BLaER1 (cell line): ENCODE measurements at regions not wholly inside any gene's neighbourhood (a gene's known extent, or its start where the extent isn't known, plus 50 kb on each side); places are given as distances from the start of the nearest gene placed in this dataset.
"Not testable (repeated sequence)": the region's sequence is repeated elsewhere in the genome, so short reads cannot be mapped to it uniquely, and the experiment has no call there.

Experiments
- H3K27ac ChIP-seq: shearing (Covaris generic); formaldehyde crosslinking; 2 replicates; pipeline ENCODE4 v1.8.1; 2022
- H3K27me3 ChIP-seq: shearing (Covaris generic); formaldehyde crosslinking; 2 replicates; pipeline ENCODE4 v1.8.1; 2022
- H3K36me3 ChIP-seq: shearing (Covaris generic); formaldehyde crosslinking; 2 replicates; pipeline ENCODE4 v1.8.1; 2022
- H3K4me1 ChIP-seq: shearing (Covaris generic); formaldehyde crosslinking; 2 replicates; pipeline ENCODE4 v1.8.1; 2022
- H3K4me2 ChIP-seq: shearing (Covaris generic); formaldehyde crosslinking; 2 replicates; pipeline ENCODE4 v1.8.1; 2022
- H3K4me3 ChIP-seq: shearing (Covaris generic); formaldehyde crosslinking; 2 replicates; pipeline ENCODE4 v1.8.1; 2022
- H3K9ac ChIP-seq: shearing (Covaris generic); formaldehyde crosslinking; 2 replicates; pipeline ENCODE4 v1.8.1; 2022
- H3K9me3 ChIP-seq: shearing (Covaris generic); formaldehyde crosslinking; 2 replicates; pipeline ENCODE4 v1.8.1; 2022
- H4K20me1 ChIP-seq: shearing (Covaris generic); formaldehyde crosslinking; 2 replicates; pipeline ENCODE4 v1.8.1; 2022
- Cebpa-rat ChIP-seq: shearing (Covaris generic); IDR thresholded peaks from 2 replicates; pipeline ENCODE4 v1.8.1; 2022

DNA sequence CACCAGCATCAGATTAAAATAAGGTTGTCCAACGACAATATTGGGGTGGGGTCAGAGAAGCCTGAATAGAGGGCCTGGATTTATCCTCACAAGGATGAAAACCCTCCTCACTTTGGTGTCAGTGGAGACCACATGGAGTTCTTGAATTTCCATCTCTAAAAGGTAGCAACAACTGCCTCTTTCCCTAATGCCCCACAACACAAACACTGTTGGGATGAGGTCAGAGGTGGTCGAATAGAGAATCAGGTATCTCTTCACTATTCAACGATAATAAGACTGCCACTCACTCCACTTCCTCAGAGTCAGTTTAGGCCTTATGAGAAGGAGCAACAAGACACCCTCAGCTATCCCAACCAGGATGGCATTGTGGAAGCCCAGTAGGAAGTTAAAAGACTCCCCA lies 596.1 kb downstream of the HTR1B start:
- Histone ChIP-seq H3K4me2 (no peak overlapping the region), H4K20me1 (no peaks in the 10 kb centered on the region), H3K36me3 (no peaks in the 10 kb centered on the region), H3K4me3 (no peak overlapping the region), H3K9ac (no peak overlapping the region), H3K4me1 (no peaks in the 10 kb centered on the region), H3K27ac (no peak overlapping the region), H3K9me3 (no peaks in the 10 kb centered on the region), H3K27me3 (no peaks in the 10 kb centered on the region)
- TF ChIP-seq Cebpa-rat, result no peak

DNA sequence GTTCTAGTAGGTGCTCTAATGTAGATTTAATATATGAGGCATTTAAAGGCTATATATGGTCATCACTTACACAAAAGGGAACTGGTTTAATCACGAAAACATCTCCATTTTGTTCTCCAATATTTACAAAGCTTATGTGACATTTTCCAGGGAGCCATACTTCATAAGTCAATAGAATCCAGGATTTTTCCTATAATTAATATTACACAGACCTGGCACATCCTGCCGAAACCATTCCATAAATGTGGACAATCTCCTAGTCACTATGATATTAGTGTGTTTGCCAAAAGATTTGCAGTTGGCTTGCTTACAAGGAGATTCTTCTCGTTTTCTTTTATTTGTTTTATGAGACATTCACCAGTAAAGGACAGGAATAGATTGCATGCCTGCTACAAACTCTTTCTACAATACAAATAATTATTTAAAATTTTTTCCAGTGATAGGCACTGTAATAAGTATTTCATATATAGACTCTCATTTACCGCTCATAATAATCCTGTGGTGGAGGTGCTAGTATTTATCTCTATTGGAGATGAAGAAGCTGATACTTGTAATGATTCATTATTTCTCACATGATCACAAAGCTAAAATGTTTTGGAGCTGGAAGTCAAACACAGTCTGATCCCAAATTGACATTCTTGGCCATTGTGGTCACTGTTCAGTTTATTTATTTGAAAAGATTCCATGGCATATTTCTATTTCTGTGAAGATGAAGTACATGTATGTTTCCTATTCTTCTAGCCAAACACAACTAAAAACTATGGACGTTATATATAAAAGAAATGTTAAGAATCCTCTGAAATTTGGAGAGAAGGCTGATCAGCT lies 597.0 kb downstream of the HTR1B start:
- Histone ChIP-seq H4K20me1 (no peaks in the 10 kb centered on the region), H3K9ac (no peak overlapping the region), H3K9me3 (no peaks in the 10 kb centered on the region), H3K4me3 (no peak overlapping the region), H3K27me3 (no peaks in the 10 kb centered on the region), H3K27ac (no peak overlapping the region), H3K4me1 (no peaks in the 10 kb centered on the region), H3K4me2 (no peak overlapping the region), H3K36me3 (no peaks in the 10 kb centered on the region)
- TF ChIP-seq Cebpa-rat, result no peak

DNA sequence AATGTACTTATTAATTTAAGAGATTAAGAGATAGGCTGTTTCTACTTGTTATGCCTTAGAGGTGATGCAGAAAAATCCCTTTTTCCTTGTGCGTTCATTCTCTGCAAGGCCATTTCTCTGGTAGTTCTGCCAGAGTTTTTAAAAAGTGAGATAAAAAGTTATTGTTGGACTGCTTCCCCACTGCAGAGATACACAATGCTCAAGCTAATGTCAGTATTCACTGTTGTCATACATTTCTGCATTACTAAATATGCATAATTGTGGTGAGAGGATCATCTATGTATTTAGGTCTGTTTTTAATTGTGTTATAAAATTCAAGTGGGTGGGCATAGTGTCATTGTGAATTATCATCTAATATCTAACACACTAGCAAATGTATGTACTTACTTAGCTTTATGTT lies 600.4 kb downstream of the HTR1B start:
- Histone ChIP-seq H3K27me3 (no peaks in the 10 kb centered on the region), H3K4me3 (no peak overlapping the region), H3K4me1 (no peaks in the 10 kb centered on the region), H3K9ac (no peak overlapping the region), H3K36me3 (no peaks in the 10 kb centered on the region), H3K9me3 (no peaks in the 10 kb centered on the region), H3K4me2 (no peak overlapping the region), H3K27ac (no peak overlapping the region), H4K20me1 (no peaks in the 10 kb centered on the region)
- TF ChIP-seq Cebpa-rat, result no peak

DNA sequence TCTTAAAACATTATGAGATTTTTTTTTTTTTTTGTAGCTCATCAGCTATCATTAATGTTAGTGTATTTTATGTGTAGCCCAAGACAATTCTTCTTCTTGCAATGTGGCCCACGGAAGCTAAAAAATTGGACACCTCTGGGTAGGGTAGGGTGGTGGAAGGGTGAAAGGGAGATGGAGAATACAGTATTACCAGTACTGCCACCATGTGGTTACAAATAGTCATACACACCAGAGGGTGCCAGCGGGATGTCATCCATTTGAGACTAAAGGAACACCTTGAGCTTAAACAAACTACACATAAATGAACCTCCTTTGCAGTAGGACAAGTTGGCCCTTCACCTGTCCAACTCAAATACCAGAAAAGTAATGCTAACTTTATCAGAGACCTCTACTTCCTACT lies 601.9 kb downstream of the HTR1B start:
- H3K4me3 ChIP-seq, result no peak overlapping the region
- H3K27me3 ChIP-seq, result no peaks in the 10 kb centered on the region
- no peak overlapping the region for H3K4me2 ChIP-seq
- no peak overlapping the region for H3K9ac ChIP-seq
- H3K36me3 ChIP-seq, result no peaks in the 10 kb centered on the region
- no peaks in the 10 kb centered on the region for H3K9me3 ChIP-seq
- H4K20me1 ChIP-seq, result no peaks in the 10 kb centered on the region
- H3K4me1 ChIP-seq, result no peaks in the 10 kb centered on the region
- H3K27ac ChIP-seq, result no peak overlapping the region
- no peak for TF ChIP-seq Cebpa-rat

DNA sequence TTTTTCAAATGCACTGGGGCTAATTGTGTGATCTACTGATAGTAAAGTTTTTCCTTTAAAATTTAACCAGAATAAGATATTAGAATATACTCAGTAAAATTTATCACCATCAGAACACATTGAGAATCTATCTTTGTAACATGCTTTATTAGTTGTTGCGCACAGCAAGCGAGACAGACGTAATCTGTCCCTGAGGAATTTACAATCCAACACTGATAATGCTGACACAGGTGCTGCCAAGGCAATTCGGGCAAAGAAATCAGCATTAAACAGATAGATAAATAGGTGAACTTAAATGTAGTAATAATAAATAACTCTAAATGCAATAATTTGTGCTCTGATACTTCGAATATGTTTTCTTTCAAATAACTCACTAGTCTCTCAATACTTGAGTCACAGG lies 607.2 kb downstream of the HTR1B start:
- no peaks in the 10 kb centered on the region for H3K27me3 ChIP-seq
- H3K4me2 ChIP-seq, result no peak overlapping the region
- TF ChIP-seq Cebpa-rat, result no peak
- H3K9me3 ChIP-seq, result no peaks in the 10 kb centered on the region
- no peaks in the 10 kb centered on the region for H3K4me1 ChIP-seq
- no peak overlapping the region for H3K4me3 ChIP-seq
- H3K27ac ChIP-seq, result no peak overlapping the region
- no peak overlapping the region for H3K9ac ChIP-seq
- no peaks in the 10 kb centered on the region for H3K36me3 ChIP-seq
- no peaks in the 10 kb centered on the region for H4K20me1 ChIP-seq

DNA sequence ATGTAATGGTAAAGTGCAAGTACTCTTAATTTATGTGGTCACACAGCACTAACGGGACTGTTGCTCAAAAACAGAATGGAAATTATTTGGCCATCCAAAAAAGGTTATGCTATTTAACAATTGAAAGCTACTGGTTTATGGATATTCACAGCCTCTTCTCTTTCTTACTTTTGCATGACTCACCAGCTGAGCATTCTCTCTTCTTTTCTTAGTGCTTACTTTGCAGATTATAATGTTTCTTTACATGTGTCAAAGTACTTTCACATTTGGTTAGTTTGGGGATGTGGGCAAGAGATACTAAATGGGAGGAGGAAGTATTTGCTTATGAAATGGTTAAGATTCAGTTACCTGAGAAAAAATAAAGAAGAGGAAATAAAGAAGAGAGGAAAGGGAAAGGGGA lies 610.5 kb downstream of the HTR1B start:
- no peaks in the 10 kb centered on the region for H4K20me1 ChIP-seq
- H3K27ac ChIP-seq, result no peak overlapping the region
- H3K36me3 ChIP-seq, result no peaks in the 10 kb centered on the region
- no peaks in the 10 kb centered on the region for H3K4me1 ChIP-seq
- H3K27me3 ChIP-seq, result no peaks in the 10 kb centered on the region
- H3K9ac ChIP-seq, result no peak overlapping the region
- H3K4me3 ChIP-seq, result no peak overlapping the region
- H3K9me3 ChIP-seq, result no peaks in the 10 kb centered on the region
- no peak overlapping the region for H3K4me2 ChIP-seq
- TF ChIP-seq Cebpa-rat, result no peak

DNA sequence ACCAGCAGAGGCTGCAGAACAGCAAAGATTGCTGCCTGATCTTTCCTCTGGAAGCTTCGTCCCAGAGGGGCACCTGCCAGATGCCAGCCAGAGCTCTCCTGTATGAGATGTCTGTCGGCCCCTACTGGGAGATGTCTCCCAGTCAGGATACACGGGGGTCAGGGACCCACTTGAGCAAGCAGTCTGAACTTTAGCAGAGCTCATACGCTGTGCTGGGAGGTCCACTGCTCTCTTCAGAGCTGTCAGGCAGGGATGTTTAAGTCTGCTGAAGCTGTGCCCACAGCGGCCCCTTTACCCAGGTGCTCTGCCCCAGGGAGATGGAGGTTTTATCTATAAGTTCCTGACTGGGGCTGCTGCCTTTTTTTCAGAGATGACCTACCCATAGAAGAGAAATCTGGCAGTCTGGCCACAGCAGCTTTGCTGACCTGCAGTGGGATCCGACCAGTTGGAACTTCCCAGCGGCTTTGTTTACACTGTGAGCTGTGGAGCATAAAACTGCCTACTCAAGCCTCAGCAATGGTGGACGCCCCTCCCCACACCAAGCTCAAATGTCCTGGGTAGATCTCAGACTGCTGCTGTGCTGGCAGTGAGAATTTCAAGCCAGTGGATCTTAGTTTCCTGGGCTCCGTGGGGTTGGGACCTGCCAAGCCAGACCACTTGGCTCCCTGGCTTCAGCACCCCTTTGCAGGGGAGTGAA lies 613.9 kb downstream of the HTR1B start:
- not testable (repeated sequence) for H3K4me2 ChIP-seq, H3K36me3 ChIP-seq

DNA sequence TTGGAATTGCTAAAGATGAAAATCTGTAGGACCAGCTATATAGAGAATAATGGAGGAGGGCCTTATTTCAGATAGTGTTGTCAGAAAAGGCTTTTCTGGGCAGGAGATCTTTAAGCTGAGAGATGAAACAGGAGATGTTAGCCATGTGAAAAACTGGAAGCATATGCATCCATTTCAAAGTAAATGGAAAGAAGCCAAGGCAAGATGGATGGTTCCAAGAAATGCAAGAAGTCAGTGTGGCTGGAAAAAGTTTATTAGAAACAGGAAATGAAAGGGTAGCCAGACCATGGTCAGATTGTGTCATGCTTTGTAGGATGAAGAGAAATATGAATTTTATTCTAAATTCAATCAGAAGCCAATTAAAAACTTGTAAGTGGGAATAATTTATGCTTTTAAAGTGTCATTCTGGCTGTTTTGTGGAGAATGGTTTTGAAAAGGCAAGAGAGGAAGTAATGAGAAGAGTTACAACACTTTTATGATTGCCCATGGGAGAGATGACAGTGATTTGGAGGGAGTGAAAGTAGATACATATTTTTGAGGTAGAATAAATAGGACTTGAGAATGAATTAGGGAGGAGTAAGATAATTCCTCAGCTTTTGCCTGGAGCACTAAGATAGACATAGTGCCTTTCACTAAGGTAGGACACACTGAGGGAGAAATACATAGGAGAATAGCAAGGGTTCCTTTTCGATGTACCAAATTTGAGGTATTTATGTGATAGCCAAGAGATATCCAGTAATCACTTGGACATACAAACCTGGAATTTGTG lies 620.1 kb downstream of the HTR1B start:
- H3K4me3 ChIP-seq, result no peak overlapping the region
- H3K36me3 ChIP-seq, result no peaks in the 10 kb centered on the region
- no peaks in the 10 kb centered on the region for H3K4me1 ChIP-seq
- H3K9me3 ChIP-seq, result no peaks in the 10 kb centered on the region
- no peak for TF ChIP-seq Cebpa-rat
- H3K9ac ChIP-seq, result no peak overlapping the region
- H3K4me2 ChIP-seq, result no peak overlapping the region
- H4K20me1 ChIP-seq, result no peaks in the 10 kb centered on the region
- H3K27me3 ChIP-seq, result no peaks in the 10 kb centered on the region
- H3K27ac ChIP-seq, result no peak overlapping the region

More for the DNA sequence above, 613.9 kb downstream of the HTR1B start:
- not testable (repeated sequence) for H3K4me3 ChIP-seq, H3K27me3 ChIP-seq, H3K9me3 ChIP-seq, H3K27ac ChIP-seq, H3K9ac ChIP-seq, H4K20me1 ChIP-seq, H3K4me1 ChIP-seq

DNA sequence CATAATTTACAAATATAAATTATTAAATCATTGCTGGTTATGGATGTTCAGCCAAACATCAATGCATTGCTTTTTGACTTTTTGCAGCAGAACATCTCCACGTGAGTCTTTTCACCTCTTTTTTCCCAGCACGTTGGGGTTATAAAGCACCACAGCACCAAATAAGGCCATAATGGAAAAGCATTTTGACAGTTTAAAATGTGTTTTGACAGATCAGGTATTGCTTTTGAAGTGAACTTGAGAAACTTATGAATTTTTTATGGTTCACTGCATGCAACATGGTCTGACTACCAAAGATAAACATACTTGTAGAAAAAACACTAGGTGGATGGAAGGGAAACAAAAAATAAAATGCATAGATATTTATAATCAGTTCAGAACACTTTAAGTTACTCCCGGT lies 622.4 kb downstream of the HTR1B start:
- H3K4me2 ChIP-seq, result no peak overlapping the region
- H3K27me3 ChIP-seq, result no peaks in the 10 kb centered on the region
- H3K4me1 ChIP-seq, result no peaks in the 10 kb centered on the region
- H3K27ac ChIP-seq, result no peak overlapping the region
- H3K9me3 ChIP-seq, result no peaks in the 10 kb centered on the region
- TF ChIP-seq Cebpa-rat, result no peak
- no peaks in the 10 kb centered on the region for H4K20me1 ChIP-seq
- H3K9ac ChIP-seq, result no peak overlapping the region
- no peak overlapping the region for H3K4me3 ChIP-seq
- no peaks in the 10 kb centered on the region for H3K36me3 ChIP-seq

DNA sequence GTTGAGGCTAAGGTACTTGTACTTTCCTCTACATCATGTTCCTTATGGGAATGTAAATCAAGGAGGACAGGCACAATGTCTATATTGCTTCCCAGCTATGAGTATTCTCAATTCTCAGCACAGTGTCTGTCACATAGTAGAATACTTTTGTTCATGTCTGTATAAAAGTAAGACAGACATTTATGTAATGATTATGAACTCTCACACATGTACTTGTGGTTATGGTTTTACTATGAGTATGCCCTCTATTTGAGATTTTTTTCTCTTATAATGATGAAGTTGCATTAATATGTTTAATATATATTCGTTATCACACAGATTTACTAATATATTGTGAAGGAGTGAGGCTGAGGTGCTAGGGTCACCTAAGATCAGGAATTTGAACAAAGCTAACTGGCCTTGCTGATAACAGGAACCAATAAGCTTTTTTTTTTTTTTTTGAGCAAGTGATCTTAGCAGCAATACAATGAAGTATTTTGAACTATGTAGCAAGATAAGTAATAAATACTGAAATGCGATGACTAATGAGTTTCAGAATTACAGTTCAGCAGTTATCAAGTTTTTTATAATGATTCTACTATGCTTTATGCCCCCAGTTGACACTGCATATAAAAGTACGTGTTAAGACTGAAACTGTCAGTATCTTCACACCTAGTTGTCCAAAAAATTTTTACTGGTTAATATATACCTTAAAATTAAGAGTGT lies 623.1 kb downstream of the HTR1B start:
- H3K9ac ChIP-seq, result no peak overlapping the region
- no peaks in the 10 kb centered on the region for H3K27me3 ChIP-seq
- H3K36me3 ChIP-seq, result no peaks in the 10 kb centered on the region
- H3K9me3 ChIP-seq, result no peaks in the 10 kb centered on the region
- H3K27ac ChIP-seq, result no peak overlapping the region
- no peak for TF ChIP-seq Cebpa-rat
- no peaks in the 10 kb centered on the region for H4K20me1 ChIP-seq
- H3K4me1 ChIP-seq, result no peaks in the 10 kb centered on the region
- no peak overlapping the region for H3K4me2 ChIP-seq
- H3K4me3 ChIP-seq, result no peak overlapping the region
